ENCODE measurements at regions not wholly inside any gene's neighbourhood (a gene's known extent, or its start where the extent isn't known, plus 50 kb on each side); places are given as distances from the start of the nearest gene placed in this dataset.

- DNase-seq (ENCODE audit: low read depth) = no peak
Measured at GRCh38 chr18:77985526-77986281, 736.1 kb downstream of the GALR1 start.

GRCh38 chr18:77990131-77990530, 740.5 kb downstream of the GALR1 start:
- DNase-seq (ENCODE audit: low read depth) = no peak

- DNase-seq (ENCODE audit: low read depth) = no peak
Measured at GRCh38 chr18:77990901-77991300, 741.3 kb downstream of the GALR1 start.

- DNase-seq (ENCODE audit: low read depth) = no peak
Measured at GRCh38 chr18:77992057-77992456, 742.4 kb downstream of the GALR1 start.

- DNase-seq (ENCODE audit: low read depth) = no peak
Measured at GRCh38 chr18:77993188-77993981, 743.7 kb downstream of the GALR1 start.

GRCh38 chr18:77995593-77995992, 745.9 kb downstream of the GALR1 start:
- no peak for DNase-seq (ENCODE audit: low read depth)

GRCh38 chr18:77996737-77997136, 747.1 kb downstream of the GALR1 start:
- DNase-seq (ENCODE audit: low read depth) = no peak

- no peak for DNase-seq (ENCODE audit: low read depth)
Measured at GRCh38 chr18:78001811-78002210, 752.2 kb downstream of the GALR1 start.

- DNase-seq (ENCODE audit: low read depth) = no peak
Measured at GRCh38 chr18:78006006-78006773, 756.5 kb downstream of the GALR1 start.

- no peak for DNase-seq (ENCODE audit: low read depth)
Measured at GRCh38 chr18:78006774-78007260, 757.2 kb downstream of the GALR1 start.

- no peak for DNase-seq (ENCODE audit: low read depth)
Measured at GRCh38 chr18:78010363-78010762, 760.7 kb downstream of the GALR1 start.

GRCh38 chr18:78017869-78018268, 768.2 kb downstream of the GALR1 start:
- DNase-seq (ENCODE audit: low read depth) = no peak

GRCh38 chr18:78021196-78021595, 771.5 kb downstream of the GALR1 start:
- no peak for DNase-seq (ENCODE audit: low read depth)

- DNase-seq (ENCODE audit: low read depth) = no peak
Measured at GRCh38 chr18:78031589-78031988, 781.9 kb downstream of the GALR1 start.

GRCh38 chr18:78031991-78032390, 782.3 kb downstream of the GALR1 start:
- DNase-seq (ENCODE audit: low read depth) = no peak

- DNase-seq (ENCODE audit: low read depth) = no peak
Measured at GRCh38 chr18:78032574-78032973, 782.9 kb downstream of the GALR1 start.

- DNase-seq (ENCODE audit: low read depth) = no peak
Measured at GRCh38 chr18:78034755-78035154, 785.1 kb downstream of the GALR1 start.

- no peak for DNase-seq (ENCODE audit: low read depth)
Measured at GRCh38 chr18:78041218-78041617, 791.6 kb downstream of the GALR1 start.

- no peak for DNase-seq (ENCODE audit: low read depth)
Measured at GRCh38 chr18:78046631-78047030, 797.0 kb downstream of the GALR1 start.

- no peak for DNase-seq (ENCODE audit: low read depth)
Measured at GRCh38 chr18:78049281-78049680, 799.6 kb downstream of the GALR1 start.

GRCh38 chr18:78054801-78055200, 805.2 kb downstream of the GALR1 start:
- DNase-seq (ENCODE audit: low read depth) = no peak

- DNase-seq (ENCODE audit: low read depth) = no peak
Measured at GRCh38 chr18:78056011-78056410, 806.4 kb downstream of the GALR1 start.
